ENCODE measurements at regions not wholly inside any gene's neighbourhood (a gene's known extent, or its start where the extent isn't known, plus 50 kb on each side); places are given as distances from the start of the nearest gene placed in this dataset.
"Not testable (repeated sequence)": the region's sequence is repeated elsewhere in the genome, so short reads cannot be mapped to it uniquely, and the experiment has no call there.

- intact Hi-C loops (cut with micrococcal nuclease), result no loop called here
- Mint-ChIP-seq H3K4me1 (ENCODE audit: low read depth) (no peaks in the 10 kb centered on the region), H3K36me3 (ENCODE audit: low read depth) (no peaks in the 10 kb centered on the region), H3K27ac (no peak overlapping the region), H3K4me3 (no peak overlapping the region), H3K9me3 (peaks cover 32% of the 10 kb centered on the region), H3K27me3 (no peaks in the 10 kb centered on the region)
These were observed 1979.7 kb upstream of the RAG2 start for GRCh38 chr11:38577769-38578168.

DNA sequence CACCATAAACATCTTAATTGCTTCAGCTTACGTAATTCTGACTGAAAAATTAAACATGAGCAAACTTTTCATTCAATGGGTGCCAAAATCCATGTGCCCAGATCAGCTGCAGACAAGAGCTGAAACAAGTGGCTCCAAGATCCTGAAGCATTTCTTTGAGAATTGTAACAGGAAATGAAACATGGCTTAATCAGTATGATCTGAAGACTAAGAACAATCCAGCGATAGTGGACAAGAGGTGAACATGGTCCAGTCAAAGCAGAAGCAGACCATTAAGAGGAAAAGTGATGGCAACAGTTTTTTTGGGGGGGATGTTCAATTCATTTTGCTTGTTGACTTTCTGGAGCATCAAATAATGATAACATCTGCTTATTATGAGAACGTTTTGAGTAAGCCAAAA lies 1964.5 kb upstream of the RAG2 start:
- Mint-ChIP-seq H3K4me3 (no peak overlapping the region), H3K27ac (no peak overlapping the region), H3K4me1 (ENCODE audit: low read depth) (no peaks in the 10 kb centered on the region), H3K9me3 (no peaks in the 10 kb centered on the region), H3K36me3 (ENCODE audit: low read depth) (no peaks in the 10 kb centered on the region), H3K27me3 (no peaks in the 10 kb centered on the region)
- intact Hi-C loops (cut with micrococcal nuclease), result no loop called here

DNA sequence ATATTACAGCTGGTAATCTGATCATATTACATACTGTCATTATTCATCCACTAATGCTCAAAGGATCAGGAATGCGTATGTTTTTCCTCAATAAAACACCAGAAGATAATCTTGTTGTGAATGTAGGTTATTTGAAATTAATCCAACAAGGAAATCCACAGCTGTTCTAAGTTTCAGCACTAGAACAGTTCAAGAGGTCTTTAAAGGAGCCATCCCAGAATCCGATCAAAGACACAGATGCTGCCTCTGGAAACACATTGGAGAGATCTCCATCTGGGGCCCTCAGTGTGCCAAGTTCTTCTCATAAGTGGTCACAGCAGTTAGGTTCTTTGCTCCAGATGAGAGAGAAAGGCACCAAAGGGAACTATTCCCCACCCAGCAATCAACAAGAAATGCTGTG lies 1955.1 kb upstream of the RAG2 start:
- H3K36me3 Mint-ChIP-seq (ENCODE audit: low read depth), result no peaks in the 10 kb centered on the region
- no peaks in the 10 kb centered on the region for H3K4me1 Mint-ChIP-seq (ENCODE audit: low read depth)
- H3K27me3 Mint-ChIP-seq, result no peaks in the 10 kb centered on the region
- intact Hi-C loops (cut with micrococcal nuclease), result no loop called here
- no peak overlapping the region for H3K4me3 Mint-ChIP-seq
- H3K27ac Mint-ChIP-seq, result no peak overlapping the region
- no peaks in the 10 kb centered on the region for H3K9me3 Mint-ChIP-seq

DNA sequence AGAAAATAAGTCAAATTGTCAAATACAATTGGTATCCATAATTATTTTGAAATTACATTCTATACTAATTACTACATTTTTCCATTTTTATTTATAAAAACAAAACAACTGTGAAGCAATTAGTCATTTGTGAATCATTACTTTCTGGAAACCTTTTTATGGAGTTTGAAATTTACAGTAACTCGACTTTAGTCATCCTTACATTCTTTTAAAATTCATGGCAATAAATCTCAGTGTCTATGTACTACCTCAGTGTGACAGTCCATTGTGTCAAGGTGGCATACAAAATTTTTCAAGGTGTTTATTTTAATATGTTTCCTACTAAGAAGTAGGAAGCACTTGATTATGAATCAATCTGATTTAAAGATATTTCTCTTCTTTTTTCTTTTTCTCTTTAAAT lies 1949.4 kb upstream of the RAG2 start:
- Mint-ChIP-seq H3K36me3 (ENCODE audit: low read depth) (no peaks in the 10 kb centered on the region), H3K27ac (no peak overlapping the region), H3K4me1 (ENCODE audit: low read depth) (no peaks in the 10 kb centered on the region)

DNA sequence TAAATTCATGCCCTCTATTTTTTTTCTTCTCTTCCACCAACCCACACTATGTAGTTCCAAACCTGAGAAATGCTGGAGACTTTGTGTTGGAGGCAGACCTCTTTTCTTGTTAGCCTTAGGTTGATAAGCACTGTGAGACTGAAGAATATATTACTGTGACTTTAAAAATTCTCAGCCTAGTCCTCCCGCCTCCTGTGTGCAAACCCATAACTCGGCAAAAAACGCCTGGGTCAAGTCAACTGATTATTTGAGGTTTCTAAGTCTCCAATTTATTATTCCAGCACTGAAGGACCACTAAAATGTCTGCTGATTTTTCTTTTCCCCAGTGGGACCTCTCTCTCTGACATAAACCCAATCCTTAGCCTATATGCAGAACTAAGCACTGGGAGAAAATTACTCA lies 1946.0 kb upstream of the RAG2 start:
- H3K4me1 Mint-ChIP-seq (ENCODE audit: low read depth), result no peaks in the 10 kb centered on the region
- intact Hi-C loops (cut with micrococcal nuclease), result no loop called here
- no peak overlapping the region for H3K4me3 Mint-ChIP-seq
- H3K27ac Mint-ChIP-seq, result no peak overlapping the region
- no peaks in the 10 kb centered on the region for H3K36me3 Mint-ChIP-seq (ENCODE audit: low read depth)
- no peaks in the 10 kb centered on the region for H3K9me3 Mint-ChIP-seq
- no peaks in the 10 kb centered on the region for H3K27me3 Mint-ChIP-seq

More for the DNA sequence above, 1949.4 kb upstream of the RAG2 start:
- intact Hi-C loops (cut with micrococcal nuclease), result no loop called here
- Mint-ChIP-seq H3K27me3 (no peaks in the 10 kb centered on the region), H3K9me3 (no peaks in the 10 kb centered on the region), H3K4me3 (no peak overlapping the region)

GRCh38 chr11:38543311-38543710 lies 1945.3 kb upstream of the RAG2 start:
- no peaks in the 10 kb centered on the region for H3K36me3 Mint-ChIP-seq (ENCODE audit: low read depth)
- H3K4me3 Mint-ChIP-seq, result no peak overlapping the region

DNA sequence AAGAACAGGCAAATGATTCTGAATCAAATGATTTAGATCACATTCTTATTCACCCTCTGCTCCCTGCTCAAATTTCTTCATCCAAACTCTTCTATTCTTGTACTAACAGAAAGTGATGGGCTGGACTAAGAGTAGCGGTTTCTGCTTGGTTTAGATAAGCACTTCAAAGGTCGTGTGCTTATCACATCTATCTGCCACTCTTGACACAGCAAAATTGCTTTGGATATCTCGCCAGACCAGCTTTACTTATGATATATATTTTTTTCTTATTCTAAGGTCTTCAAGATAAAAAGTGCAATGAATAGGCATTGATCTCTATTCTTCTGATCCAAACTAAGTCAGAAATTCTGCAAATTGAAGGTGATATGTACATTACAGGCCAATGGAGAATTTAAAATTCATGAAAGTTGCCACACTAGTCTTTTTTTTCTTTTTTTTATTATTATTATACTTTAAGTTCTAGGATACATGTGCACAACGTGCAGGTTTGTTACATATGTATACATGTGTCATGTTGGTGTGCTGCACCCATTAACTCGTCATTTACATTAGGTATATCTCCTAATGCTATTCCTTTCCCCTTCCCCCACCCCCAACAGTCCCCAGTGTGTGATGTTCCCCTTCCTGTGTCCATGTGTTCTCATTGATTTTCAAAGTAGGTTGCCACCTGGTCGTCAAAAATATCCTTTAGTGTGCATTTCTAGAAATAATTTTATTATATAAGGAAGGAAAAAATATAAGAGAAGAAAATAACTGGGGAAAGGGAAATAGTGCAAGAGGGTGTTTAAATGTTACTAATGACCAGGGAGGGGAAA lies 1941.0 kb upstream of the RAG2 start:
- Mint-ChIP-seq H3K36me3 (ENCODE audit: low read depth) (no peaks in the 10 kb centered on the region), H3K27me3 (no peaks in the 10 kb centered on the region), H3K9me3 (peaks cover 30% of the 10 kb centered on the region), H3K4me3 (no peak overlapping the region), H3K4me1 (ENCODE audit: low read depth) (no peaks in the 10 kb centered on the region), H3K27ac (no peak overlapping the region)
- intact Hi-C loops (cut with micrococcal nuclease), result no loop called here

More at GRCh38 chr11:38543311-38543710, 1945.3 kb upstream of the RAG2 start:
- Mint-ChIP-seq H3K27me3 (no peaks in the 10 kb centered on the region), H3K27ac (no peak overlapping the region), H3K9me3 (no peaks in the 10 kb centered on the region), H3K4me1 (ENCODE audit: low read depth) (no peaks in the 10 kb centered on the region)
- intact Hi-C loops (cut with micrococcal nuclease), result no loop called here

- peaks cover 36% of the 10 kb centered on the region for H3K9me3 Mint-ChIP-seq
- H3K4me1 Mint-ChIP-seq (ENCODE audit: low read depth), result no peaks in the 10 kb centered on the region
- no peak overlapping the region for H3K4me3 Mint-ChIP-seq
- intact Hi-C loops (cut with micrococcal nuclease), result no loop called here
- H3K27me3 Mint-ChIP-seq, result no peaks in the 10 kb centered on the region
- H3K27ac Mint-ChIP-seq, result no peak overlapping the region
- no peaks in the 10 kb centered on the region for H3K36me3 Mint-ChIP-seq (ENCODE audit: low read depth)
These were observed 1932.2 kb upstream of the RAG2 start for GRCh38 chr11:38530226-38530625.

- H3K4me3 Mint-ChIP-seq, result no peak overlapping the region
- intact Hi-C loops (cut with micrococcal nuclease), result no loop called here
- H3K9me3 Mint-ChIP-seq, result peaks cover 27% of the 10 kb centered on the region
- no peaks in the 10 kb centered on the region for H3K4me1 Mint-ChIP-seq (ENCODE audit: low read depth)
- H3K27ac Mint-ChIP-seq, result no peak overlapping the region
- no peaks in the 10 kb centered on the region for H3K27me3 Mint-ChIP-seq
- no peaks in the 10 kb centered on the region for H3K36me3 Mint-ChIP-seq (ENCODE audit: low read depth)
These were observed 1926.9 kb upstream of the RAG2 start for GRCh38 chr11:38524945-38525344.

DNA sequence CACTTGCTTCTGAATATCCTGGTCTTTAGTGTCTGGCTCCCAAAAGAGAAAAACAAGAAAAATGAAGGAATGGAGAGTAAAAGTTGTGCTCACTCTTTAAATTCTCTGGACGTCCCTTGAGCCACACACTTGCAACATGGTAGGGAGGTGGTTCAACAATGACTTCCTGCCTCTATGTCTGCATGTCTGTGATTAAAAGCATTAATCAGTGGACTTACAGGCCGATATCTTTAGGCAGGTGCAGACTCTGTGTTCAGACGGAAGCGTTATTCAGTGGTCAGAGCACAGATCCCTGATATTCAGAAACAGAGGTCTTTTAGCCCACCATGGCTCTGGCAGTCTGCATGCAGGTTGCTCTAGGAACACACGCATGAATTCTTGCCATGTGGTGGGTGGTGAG lies 1920.0 kb upstream of the RAG2 start:
- no peaks in the 10 kb centered on the region for H3K4me1 Mint-ChIP-seq (ENCODE audit: low read depth)
- H3K27ac Mint-ChIP-seq, result no peak overlapping the region
- H3K4me3 Mint-ChIP-seq, result no peak overlapping the region
- no peaks in the 10 kb centered on the region for H3K36me3 Mint-ChIP-seq (ENCODE audit: low read depth)
- intact Hi-C loops (cut with micrococcal nuclease), result no loop called here
- H3K27me3 Mint-ChIP-seq, result no peaks in the 10 kb centered on the region
- peaks cover 9% of the 10 kb centered on the region for H3K9me3 Mint-ChIP-seq

GRCh38 chr11:38512830-38513229 lies 1914.8 kb upstream of the RAG2 start:
- intact Hi-C loops (cut with micrococcal nuclease); H3K4me1 Mint-ChIP-seq (ENCODE audit: low read depth); H3K36me3 Mint-ChIP-seq (ENCODE audit: low read depth); H3K9me3 Mint-ChIP-seq; H3K27ac Mint-ChIP-seq; H3K27me3 Mint-ChIP-seq; H3K4me3 Mint-ChIP-seq: not testable (repeated sequence)

GRCh38 chr11:38510041-38510440 lies 1912.0 kb upstream of the RAG2 start:
- H3K4me3 Mint-ChIP-seq, result no peak overlapping the region
- no peaks in the 10 kb centered on the region for H3K36me3 Mint-ChIP-seq (ENCODE audit: low read depth)
- no peaks in the 10 kb centered on the region for H3K4me1 Mint-ChIP-seq (ENCODE audit: low read depth)
- no peak overlapping the region for H3K27ac Mint-ChIP-seq
- H3K9me3 Mint-ChIP-seq, result no peaks in the 10 kb centered on the region
- no peaks in the 10 kb centered on the region for H3K27me3 Mint-ChIP-seq
- intact Hi-C loops (cut with micrococcal nuclease), result no loop called here

DNA sequence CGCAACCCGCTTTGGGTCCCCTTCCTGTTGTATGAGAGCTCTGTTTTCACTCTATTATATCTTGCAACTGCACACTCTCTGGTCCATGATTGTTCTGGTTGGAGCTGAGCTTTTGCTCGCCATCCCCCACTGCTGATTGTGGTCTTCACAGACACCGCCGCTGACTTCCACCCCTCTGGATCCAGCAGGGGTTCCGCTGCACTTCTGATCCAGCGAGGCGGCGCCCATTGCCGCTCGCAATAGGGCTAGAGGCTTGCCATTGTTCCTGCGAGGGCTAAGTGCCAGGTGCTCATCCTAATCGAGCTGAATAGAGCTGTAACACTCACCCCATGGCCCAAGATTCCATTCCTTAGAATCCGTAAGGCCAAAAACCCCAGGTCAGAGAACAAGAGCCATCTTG lies 1905.8 kb upstream of the RAG2 start:
- Mint-ChIP-seq H3K27me3 (no peaks in the 10 kb centered on the region), H3K4me3 (no peak overlapping the region), H3K4me1 (ENCODE audit: low read depth) (no peaks in the 10 kb centered on the region), H3K36me3 (ENCODE audit: low read depth) (no peaks in the 10 kb centered on the region), H3K27ac (no peak overlapping the region), H3K9me3 (peaks cover 46% of the 10 kb centered on the region)
- intact Hi-C loops (cut with micrococcal nuclease), result no loop called here

- peaks cover 64% of the 10 kb centered on the region for H3K9me3 Mint-ChIP-seq
- intact Hi-C loops (cut with micrococcal nuclease), result no loop called here
- no peaks in the 10 kb centered on the region for H3K27me3 Mint-ChIP-seq
- no peak overlapping the region for H3K27ac Mint-ChIP-seq
- no peaks in the 10 kb centered on the region for H3K36me3 Mint-ChIP-seq (ENCODE audit: low read depth)
- no peaks in the 10 kb centered on the region for H3K4me1 Mint-ChIP-seq (ENCODE audit: low read depth)
- H3K4me3 Mint-ChIP-seq, result no peak overlapping the region
These were observed 1900.7 kb upstream of the RAG2 start for GRCh38 chr11:38498721-38499120.

DNA sequence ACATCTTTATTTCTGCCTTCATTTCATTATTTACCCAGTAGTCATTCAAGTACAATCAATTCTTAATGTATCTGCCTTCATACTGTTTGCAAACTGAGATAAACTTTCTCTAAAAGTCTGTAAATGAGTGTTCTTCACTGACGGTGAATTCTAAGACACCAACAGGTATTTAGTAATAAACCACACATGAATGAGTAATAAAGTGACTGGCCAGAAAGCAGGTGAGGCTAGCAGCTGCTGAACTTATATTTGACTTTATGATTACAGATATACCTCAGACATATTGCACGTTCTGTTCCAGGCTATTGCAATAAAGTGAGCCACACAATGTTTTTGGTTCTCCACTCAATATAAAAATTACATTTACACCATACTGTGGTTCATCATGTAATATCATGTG lies 1894.0 kb upstream of the RAG2 start:
- H3K4me3 Mint-ChIP-seq, result no peak overlapping the region
- intact Hi-C loops (cut with micrococcal nuclease), result no loop called here
- H3K27ac Mint-ChIP-seq, result no peak overlapping the region
- no peaks in the 10 kb centered on the region for H3K36me3 Mint-ChIP-seq (ENCODE audit: low read depth)
- peaks cover 45% of the 10 kb centered on the region for H3K9me3 Mint-ChIP-seq
- no peaks in the 10 kb centered on the region for H3K27me3 Mint-ChIP-seq
- no peaks in the 10 kb centered on the region for H3K4me1 Mint-ChIP-seq (ENCODE audit: low read depth)

Measured in dendritic cell treated with granulocyte-macrophage colony-stimulating factor and Interleukin-4, amounts not matched to agents 40 ng/mL and 50 ng/mL, for 4 days (primary cell).